Small intestine (tissue), 7 donors: ENCODE measurements at regions not wholly inside any gene's neighbourhood (a gene's known extent, or its start where the extent isn't known, plus 50 kb on each side); places are given as distances from the start of the nearest gene placed in this dataset.

Experiments
- DNase-seq, 2 donors: peaks; one replicate each; pipeline versions ENCODE4 v3.0.0 to v3.0.0-alpha.2; 2013
- FAIRE-seq: peaks from 2 replicates; lab custom pipeline; 2012; peaks lifted over from hg19 to GRCh38; lab: Jason Lieb, UNC
- H3K27ac ChIP-seq, 3 donors: one replicate each; pipeline ENCODE4 v1.5.1; 2013; ENCODE audit warnings: low read length in 2 of 3, mild to moderate bottlenecking in 2 of 3, control low read depth in 1 of 3, inconsistent platforms in 1 of 3, low read depth in 1 of 3, moderate library complexity in 1 of 3
- H3K27me3 ChIP-seq, 3 donors: one replicate each; pipeline ENCODE4 v1.6.1; 2013; ENCODE audit warnings: low read length in 3 of 3, inconsistent platforms in 1 of 3; ENCODE audit not compliant: control insufficient read depth in 3 of 3, insufficient read depth in 3 of 3
- H3K36me3 ChIP-seq, 3 donors: one replicate each; pipeline ENCODE4 v1.6.1; 2013; ENCODE audit warnings: low read length in 3 of 3, inconsistent platforms in 1 of 3, low read depth in 1 of 3, mild to moderate bottlenecking in 1 of 3, moderate library complexity in 1 of 3; ENCODE audit not compliant: control insufficient read depth in 3 of 3, insufficient read depth in 2 of 3
- H3K4me1 ChIP-seq, 3 donors: one replicate each; pipeline ENCODE4 v1.6.1; 2013; ENCODE audit warnings: low read length in 2 of 3, inconsistent platforms in 1 of 3, low read depth in 1 of 3, mild to moderate bottlenecking in 1 of 3, moderate library complexity in 1 of 3; ENCODE audit not compliant: control insufficient read depth in 3 of 3, insufficient read depth in 2 of 3
- H3K4me3 ChIP-seq, 3 donors: one replicate each; pipeline ENCODE4 v1.5.1; 2013; ENCODE audit warnings: low read length in 3 of 3, control low read depth in 1 of 3, inconsistent platforms in 1 of 3, low read depth in 1 of 3, mild to moderate bottlenecking in 1 of 3, moderate library complexity in 1 of 3
- H3K9me3 ChIP-seq, 2 donors: one replicate each; pipeline ENCODE4 v1.6.1; 2013; ENCODE audit warnings: low read depth in 1 of 2, low read length in 1 of 2; ENCODE audit not compliant: control insufficient read depth in 2 of 2, insufficient read depth in 1 of 2
- WGBS, 3 donors: extraction: QIAGEN DNeasy Blood & Tissue Kit; methylation state at CpG; one replicate each; pipeline ENCODE4 v1.1.7; 2013; 5-methylcytosine and 5-hydroxymethylcytosine counted together
- donor health status: healthy with polysubstance abuse.
- donor health status: control.
- donor health status: control.
- donor health status: Bipolar disorder and iron deficiency.
- donor health status: healthy.

DNA sequence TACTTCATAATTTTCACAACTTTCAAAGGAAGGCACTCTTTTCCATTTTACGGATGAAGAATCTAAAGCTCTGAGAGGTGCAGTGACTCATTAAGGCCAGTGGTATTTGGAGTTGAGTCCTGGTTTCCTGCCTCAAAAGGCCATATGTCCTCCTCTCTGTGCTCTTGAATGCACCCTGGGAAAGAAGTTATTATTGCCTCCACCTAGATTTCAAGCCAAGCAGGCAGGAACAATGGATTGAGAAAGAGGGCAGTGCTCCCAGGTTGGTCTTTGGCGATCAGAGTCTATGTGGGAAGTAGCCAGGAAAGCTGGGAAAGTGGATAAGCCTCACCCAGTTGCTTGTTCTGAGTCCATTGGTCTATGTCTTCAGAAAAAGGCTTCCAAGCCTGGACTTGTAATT is 165.0 kb downstream of the MAFB start:
- FAIRE-seq (no peak), DNase-seq (peak in 1 of 2 donors; percentile 49)
- Histone ChIP-seq H3K36me3 (no peaks in the 10 kb centered on the region), H3K4me3 (no peak overlapping the region), H3K9me3 (peaks cover 0 to 3% of the 10 kb centered on the region in 2 donors), H3K27me3 (no peaks in the 10 kb centered on the region), H3K27ac (no peak overlapping the region), H3K4me1 (no peaks in the 10 kb centered on the region)
- 58 to 87% (median 63%) methylated on average over 2 of the region's 2 CpGs for WGBS, 3 donors

GRCh38 chr20:40522405-40522804 is 166.6 kb downstream of the MAFB start:
- no peaks in the 10 kb centered on the region for H3K27me3 ChIP-seq
- no peak overlapping the region for H3K27ac ChIP-seq
- no peaks in the 10 kb centered on the region for H3K36me3 ChIP-seq

GRCh38 chr20:40521962-40522361 is 167.1 kb downstream of the MAFB start:
- peaks cover 0 to 3% of the 10 kb centered on the region in 2 donors for H3K9me3 ChIP-seq
- no peaks in the 10 kb centered on the region for H3K4me1 ChIP-seq
- DNase-seq (no peak), FAIRE-seq (no peak)
- WGBS, 3 donors: 94 to 100% (median 100%) methylated on average over 1 of the region's 1 CpG
- no peaks in the 10 kb centered on the region for H3K36me3 ChIP-seq
- H3K4me3 ChIP-seq: no peak overlapping the region
- no peaks in the 10 kb centered on the region for H3K27me3 ChIP-seq
- H3K27ac ChIP-seq: no peak overlapping the region

More at GRCh38 chr20:40522405-40522804, 166.6 kb downstream of the MAFB start:
- Histone ChIP-seq H3K4me1 (no peaks in the 10 kb centered on the region), H3K4me3 (no peak overlapping the region), H3K9me3 (peaks cover 0 to 3% of the 10 kb centered on the region in 2 donors)
- 69 to 86% (median 83%) methylated on average over 1 of the region's 1 CpG for WGBS, 3 donors
- DNase-seq (no peak), FAIRE-seq (no peak)

- WGBS, 3 donors: 66 to 79% (median 66%) methylated on average over 3 of the region's 3 CpGs
- no peaks in the 10 kb centered on the region for H3K36me3 ChIP-seq
- H3K27ac ChIP-seq: no peak overlapping the region
- peaks cover 0 to 3% of the 10 kb centered on the region in 2 donors for H3K9me3 ChIP-seq
- H3K4me1 ChIP-seq: no peaks in the 10 kb centered on the region
- H3K4me3 ChIP-seq: no peak overlapping the region
- no peaks in the 10 kb centered on the region for H3K27me3 ChIP-seq
- FAIRE-seq (no peak), DNase-seq (no peak)
These were observed 169.1 kb downstream of the MAFB start for GRCh38 chr20:40519918-40520317.

DNA sequence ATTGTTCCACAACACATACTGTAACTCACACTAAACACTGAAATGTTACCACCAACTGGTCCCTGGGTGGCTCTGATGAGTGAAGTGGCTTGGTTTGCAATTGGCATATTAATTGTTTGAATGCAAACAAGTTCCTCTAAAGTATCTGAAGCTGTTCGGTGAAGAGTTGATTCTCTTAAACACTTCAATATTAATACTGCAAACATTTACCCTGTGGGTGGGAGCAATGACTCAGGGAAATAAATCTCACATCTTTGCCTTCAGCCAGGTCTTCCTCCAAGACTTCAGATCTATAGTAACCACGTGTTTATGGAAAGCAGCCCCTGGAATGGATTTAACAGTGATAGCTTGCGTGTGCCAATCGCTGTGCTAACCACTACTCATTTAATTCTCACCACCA is 176.0 kb downstream of the MAFB start:
- H3K9me3 ChIP-seq: no peaks in the 10 kb centered on the region
- no peak overlapping the region for H3K4me3 ChIP-seq
- DNase-seq (no peak), FAIRE-seq (no peak)
- H3K36me3 ChIP-seq: no peaks in the 10 kb centered on the region
- no peaks in the 10 kb centered on the region for H3K4me1 ChIP-seq
- H3K27ac ChIP-seq: no peak overlapping the region
- WGBS, 3 donors: 64 to 78% (median 68%) methylated on average over 4 of the region's 4 CpGs
- no peaks in the 10 kb centered on the region for H3K27me3 ChIP-seq

- no peak for DNase-seq
- H3K27ac ChIP-seq: no peak overlapping the region
- H3K4me3 ChIP-seq: no peak overlapping the region
- no peaks in the 10 kb centered on the region for H3K36me3 ChIP-seq
- H3K9me3 ChIP-seq: no peaks in the 10 kb centered on the region
- WGBS, 3 donors: 78 to 86% (median 82%) methylated on average over 4 of the region's 4 CpGs
- H3K4me1 ChIP-seq: no peaks in the 10 kb centered on the region
- no peak for FAIRE-seq
- no peaks in the 10 kb centered on the region for H3K27me3 ChIP-seq
These were observed 176.4 kb downstream of the MAFB start for GRCh38 chr20:40512591-40512990.

DNA sequence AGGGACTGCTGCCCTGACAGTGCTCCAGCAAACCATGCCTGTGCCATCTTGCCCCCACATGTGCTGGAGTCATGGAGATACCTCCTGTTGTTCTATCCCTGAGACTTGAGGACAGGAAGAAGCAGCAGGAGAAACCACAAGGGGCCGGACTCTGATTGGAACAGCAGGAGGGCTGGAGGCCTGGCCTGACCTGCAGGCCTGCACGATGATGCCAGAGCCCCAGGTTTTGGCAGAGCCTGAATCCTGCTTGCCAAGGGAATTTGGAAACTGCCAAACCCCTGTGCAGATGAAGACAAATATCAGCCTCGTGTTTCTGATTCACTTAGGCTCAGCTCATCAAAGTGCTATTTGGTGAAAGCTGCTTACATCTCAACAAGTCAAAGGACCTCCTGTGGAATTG is 177.6 kb downstream of the MAFB start:
- H3K27me3 ChIP-seq: no peaks in the 10 kb centered on the region
- FAIRE-seq: no peak
- no peak overlapping the region for H3K4me3 ChIP-seq
- H3K4me1 ChIP-seq: no peaks in the 10 kb centered on the region
- no peaks in the 10 kb centered on the region for H3K9me3 ChIP-seq
- 65 to 68% (median 66%) methylated on average over 3 of the region's 3 CpGs for WGBS, 3 donors
- no peak for DNase-seq
- no peaks in the 10 kb centered on the region for H3K36me3 ChIP-seq
- no peak overlapping the region for H3K27ac ChIP-seq

GRCh38 chr20:40510622-40511021 is 178.4 kb downstream of the MAFB start:
- WGBS, 3 donors: 82 to 88% (median 88%) methylated on average over 3 of the region's 3 CpGs
- no peak for DNase-seq
- no peak for FAIRE-seq

DNA sequence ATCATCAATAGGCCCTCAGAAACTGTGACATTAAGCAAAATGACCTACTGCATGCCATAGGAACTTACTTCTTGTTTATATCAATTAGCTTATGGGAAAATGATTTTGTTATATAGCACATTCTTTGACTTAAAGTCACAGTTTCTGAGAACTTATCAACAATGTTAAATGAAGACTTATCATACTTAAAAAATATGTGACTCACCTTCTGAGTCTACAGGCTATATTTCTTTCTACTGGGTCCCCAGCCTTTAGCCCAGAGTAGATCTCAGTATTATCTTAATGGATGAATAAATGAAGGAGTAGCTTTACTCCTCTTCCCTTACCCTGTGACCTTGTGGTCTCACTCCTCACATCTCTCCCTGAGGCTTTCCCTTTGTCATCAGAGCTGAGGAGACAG is 180.2 kb downstream of the MAFB start:
- no peak for DNase-seq
- FAIRE-seq: no peak
- Histone ChIP-seq H3K27me3 (no peaks in the 10 kb centered on the region), H3K36me3 (no peaks in the 10 kb centered on the region), H3K4me1 (no peaks in the 10 kb centered on the region), H3K4me3 (no peak overlapping the region), H3K27ac (no peak overlapping the region), H3K9me3 (no peaks in the 10 kb centered on the region)

More at GRCh38 chr20:40510622-40511021, 178.4 kb downstream of the MAFB start:
- Histone ChIP-seq H3K27me3 (no peaks in the 10 kb centered on the region), H3K27ac (no peak overlapping the region), H3K4me3 (no peak overlapping the region), H3K4me1 (no peaks in the 10 kb centered on the region), H3K36me3 (no peaks in the 10 kb centered on the region), H3K9me3 (no peaks in the 10 kb centered on the region)
